ENCODE measurements at regions not wholly inside any gene's neighbourhood (a gene's known extent, or its start where the extent isn't known, plus 50 kb on each side); places are given as distances from the start of the nearest gene placed in this dataset.

GRCh38 chr18:64519201-64519600, 370.3 kb upstream of the LINC00305 start:
- no peak for TF ChIP-seq CTCF (IDR thresholded peaks at IDR 0.05)
- Histone ChIP-seq H3K36me3 (no peaks in the 10 kb centered on the region), H3K27me3 (no peaks in the 10 kb centered on the region), H3K4me1 (no peaks in the 10 kb centered on the region), H3K9me3 (peaks cover 0 to 4% (median 0%) of the 10 kb centered on the region in 11 donors), H3K4me3 (no peak overlapping the region), H3K27ac (no peak overlapping the region)
- no peak for DNase-seq
- ATAC-seq, result no peak
- intact Hi-C loops (cut with DNase I), result no loop called here
- WGBS, 2 donors, result 41 to 61% methylated on average over 2 of the region's 2 CpGs

GRCh38 chr18:64518191-64518590, 369.3 kb upstream of the LINC00305 start:
- ATAC-seq (no peak), DNase-seq (no peak)
- intact Hi-C loops (cut with DNase I), result no loop called here
- Histone ChIP-seq H3K36me3 (no peaks in the 10 kb centered on the region), H3K27me3 (no peaks in the 10 kb centered on the region), H3K4me3 (no peak overlapping the region), H3K27ac (no peak overlapping the region), H3K4me1 (no peaks in the 10 kb centered on the region), H3K9me3 (peaks cover 0 to 4% (median 0%) of the 10 kb centered on the region in 11 donors)
- TF ChIP-seq CTCF (IDR thresholded peaks at IDR 0.05), result no peak
- 82 to 92% methylated on average over 2 of the region's 2 CpGs for WGBS, 2 donors

- Histone ChIP-seq H3K4me3 (no peak overlapping the region), H3K27ac (no peak overlapping the region), H3K27me3 (no peaks in the 10 kb centered on the region), H3K9me3 (no peaks in the 10 kb centered on the region), H3K4me1 (no peaks in the 10 kb centered on the region), H3K36me3 (no peaks in the 10 kb centered on the region)
- TF ChIP-seq CTCF (IDR thresholded peaks at IDR 0.05), result no peak
- ATAC-seq (no peak), DNase-seq (no peak)
- WGBS, 2 donors, result 32 to 33% methylated on average over 3 of the region's 3 CpGs
- intact Hi-C loops (cut with DNase I), result no loop called here
Measured at GRCh38 chr18:64513401-64513800, 364.5 kb upstream of the LINC00305 start.

GRCh38 chr18:64490207-64490606, 341.3 kb upstream of the LINC00305 start:
- H3K36me3 ChIP-seq, result no peaks in the 10 kb centered on the region
- intact Hi-C loops (cut with DNase I), result no loop called here
- H3K4me3 ChIP-seq, result no peak overlapping the region
- no peaks in the 10 kb centered on the region for H3K4me1 ChIP-seq
- DNase-seq, result no peak
- no peaks in the 10 kb centered on the region for H3K9me3 ChIP-seq
- no peak for TF ChIP-seq CTCF (IDR thresholded peaks at IDR 0.05)
- no peaks in the 10 kb centered on the region for H3K27me3 ChIP-seq
- ATAC-seq, result no peak
- 88 to 92% methylated on average over 5 of the region's 5 CpGs for WGBS, 2 donors
- no peak overlapping the region for H3K27ac ChIP-seq

- no peaks in the 10 kb centered on the region for H3K9me3 ChIP-seq
Measured at GRCh38 chr18:64488698-64489097, 339.8 kb upstream of the LINC00305 start.

More at GRCh38 chr18:64488698-64489097, 339.8 kb upstream of the LINC00305 start:
- Histone ChIP-seq H3K36me3 (no peaks in the 10 kb centered on the region), H3K4me1 (no peaks in the 10 kb centered on the region), H3K27ac (no peak overlapping the region), H3K4me3 (no peak overlapping the region), H3K27me3 (no peaks in the 10 kb centered on the region)
- intact Hi-C loops (cut with DNase I), result no loop called here
- no peak for DNase-seq
- no peak for ATAC-seq
- TF ChIP-seq CTCF (IDR thresholded peaks at IDR 0.05), result no peak

Data from heart right ventricle (tissue), 16 donors.